HG03060 (cell line): ENCODE measurements at regions not wholly inside any gene's neighbourhood (a gene's known extent, or its start where the extent isn't known, plus 50 kb on each side); places are given as distances from the start of the nearest gene placed in this dataset.
"Not testable (repeated sequence)": the region's sequence is repeated elsewhere in the genome, so short reads cannot be mapped to it uniquely, and the experiment has no call there.

Source experiments
- ATAC-seq: cut with Tn5 transposase; IDR thresholded peaks from one replicate; pipeline ENCODE4 v1.9.1; 2021; ENCODE audit warnings: low read depth, moderate number of reproducible peaks; ENCODE audit not compliant: unreplicated experiment

GRCh38 chr12:73001806-73002205 is 729.6 kb downstream of the TRHDE start:
- not testable (repeated sequence) for ATAC-seq

GRCh38 chr12:73002504-73002903 is 730.3 kb downstream of the TRHDE start:
- ATAC-seq: not testable (repeated sequence)

DNA sequence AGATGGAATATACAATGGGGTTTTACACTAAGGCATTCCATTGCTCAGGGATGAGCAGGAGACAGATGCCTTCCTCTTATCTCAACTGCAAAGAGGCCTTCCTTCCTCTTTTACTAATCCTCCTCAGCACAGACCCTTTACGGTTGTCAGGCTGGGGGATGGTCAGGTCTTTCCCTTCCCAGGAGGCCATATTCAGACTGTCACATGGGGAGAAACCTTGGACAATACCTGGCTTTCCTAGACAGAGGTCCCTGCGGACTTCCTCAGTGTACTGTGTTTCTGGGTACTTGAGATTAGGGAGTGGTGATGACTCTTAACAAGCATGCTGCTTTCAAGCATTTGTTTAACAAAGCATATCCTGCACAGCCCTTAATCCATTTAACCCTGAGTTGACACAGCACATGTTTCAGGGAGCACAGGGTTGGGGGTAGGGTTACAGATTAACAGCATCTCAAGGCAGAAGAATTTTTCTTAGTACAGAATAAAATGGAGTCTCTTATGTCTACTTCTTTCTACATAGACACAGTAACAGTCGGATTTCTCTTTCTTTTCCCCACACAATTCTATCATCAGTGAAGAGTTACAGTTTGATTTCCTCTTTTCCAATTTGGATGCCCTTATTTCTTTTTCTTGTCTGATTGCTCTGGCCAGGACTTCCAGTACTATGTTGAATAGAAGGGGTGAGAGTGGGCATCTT is 737.1 kb downstream of the TRHDE start:
- ATAC-seq: not testable (repeated sequence)

- no peak for ATAC-seq
Observed at GRCh38 chr12:73017981-73018380, 745.8 kb downstream of the TRHDE start.

DNA sequence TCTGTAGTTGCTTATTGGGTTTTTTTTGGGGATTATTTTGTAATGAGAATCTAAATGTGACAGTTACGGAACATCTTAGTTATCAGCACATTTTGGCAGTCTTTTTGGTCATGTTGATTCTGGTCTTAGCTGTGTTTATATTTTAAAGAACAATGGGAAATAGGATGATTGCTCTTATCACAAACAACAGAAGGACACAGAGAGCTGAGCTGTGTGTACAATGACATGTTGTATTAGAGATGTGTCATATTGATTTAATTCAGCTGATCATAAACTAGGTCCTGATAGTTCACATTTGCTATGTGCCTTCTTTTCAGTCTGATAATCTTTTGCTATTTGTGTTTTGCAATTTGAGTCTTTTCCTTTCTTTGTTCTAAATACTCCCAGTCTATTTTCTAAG is 781.7 kb downstream of the TRHDE start:
- no peak for ATAC-seq

GRCh38 chr12:73057428-73057827 is 785.3 kb downstream of the TRHDE start:
- ATAC-seq: no peak

DNA sequence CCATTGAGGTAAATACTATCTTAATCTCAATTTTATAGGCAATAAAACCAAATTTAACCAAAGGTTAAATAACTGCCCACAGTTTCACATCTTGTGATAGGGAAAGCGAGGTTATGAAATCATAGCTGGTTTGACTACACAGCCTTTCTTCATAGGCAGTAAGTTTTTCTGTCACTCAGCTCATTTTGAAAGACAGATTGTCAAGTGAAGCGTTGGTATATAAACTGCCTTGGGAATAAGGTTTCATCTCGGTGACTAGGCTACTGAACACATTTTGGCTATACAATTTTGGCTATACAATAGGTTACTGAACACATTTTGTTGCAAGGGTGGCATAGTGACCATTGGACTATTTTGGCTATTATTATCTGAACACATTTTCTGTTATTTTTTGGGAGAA is 793.7 kb downstream of the TRHDE start:
- no peak for ATAC-seq

DNA sequence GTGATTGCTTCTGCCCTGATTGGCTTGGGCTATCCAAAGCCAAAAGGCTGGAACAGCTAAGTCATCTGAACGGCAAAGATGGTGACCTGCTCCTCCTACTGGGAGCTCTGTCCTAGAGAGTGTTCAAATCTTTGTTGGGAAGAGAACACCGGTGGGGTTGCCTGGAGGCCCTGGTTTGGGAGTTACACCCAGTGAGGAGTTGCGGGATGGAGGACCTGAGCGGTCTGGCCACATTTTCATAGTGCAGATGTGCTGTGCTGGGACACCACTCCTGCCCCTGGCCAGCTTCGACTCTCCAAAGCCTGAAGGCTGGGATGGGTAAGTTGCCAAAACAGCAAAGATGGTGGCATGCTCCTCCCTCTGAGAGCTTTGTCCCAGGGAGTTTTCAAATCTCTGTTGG is 795.4 kb downstream of the TRHDE start:
- no peak for ATAC-seq

GRCh38 chr12:73072214-73072613 is 800.0 kb downstream of the TRHDE start:
- no peak for ATAC-seq

- no peak for ATAC-seq
Observed at GRCh38 chr12:73076760-73077159, 804.6 kb downstream of the TRHDE start.

GRCh38 chr12:73083736-73084135 is 811.6 kb downstream of the TRHDE start:
- no peak for ATAC-seq

DNA sequence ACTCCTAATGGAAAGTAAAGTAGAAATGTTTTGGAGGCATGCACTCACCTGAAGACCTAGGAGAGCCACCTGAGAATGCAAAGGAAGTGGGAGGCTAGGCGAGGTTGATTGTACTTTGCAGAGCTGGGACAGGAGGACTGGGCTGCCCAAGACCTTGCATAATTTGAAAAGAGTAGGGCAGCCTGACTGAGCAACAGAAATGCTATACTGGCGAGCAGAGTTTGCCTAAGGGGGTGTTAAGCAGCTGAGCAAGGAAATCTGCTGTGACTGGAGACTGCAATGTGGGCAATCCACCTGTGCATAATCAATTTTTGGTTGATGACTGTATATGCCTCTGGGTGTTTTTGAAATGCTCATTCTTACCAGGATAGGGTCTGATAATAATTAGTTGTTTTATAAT is 834.1 kb downstream of the TRHDE start:
- no peak for ATAC-seq

GRCh38 chr12:73106896-73107295 is 834.7 kb downstream of the TRHDE start:
- no peak for ATAC-seq

GRCh38 chr12:73110816-73111215 is 838.6 kb downstream of the TRHDE start:
- no peak for ATAC-seq

- no peak for ATAC-seq
Observed at GRCh38 chr12:73112035-73112816, 840.1 kb downstream of the TRHDE start.

DNA sequence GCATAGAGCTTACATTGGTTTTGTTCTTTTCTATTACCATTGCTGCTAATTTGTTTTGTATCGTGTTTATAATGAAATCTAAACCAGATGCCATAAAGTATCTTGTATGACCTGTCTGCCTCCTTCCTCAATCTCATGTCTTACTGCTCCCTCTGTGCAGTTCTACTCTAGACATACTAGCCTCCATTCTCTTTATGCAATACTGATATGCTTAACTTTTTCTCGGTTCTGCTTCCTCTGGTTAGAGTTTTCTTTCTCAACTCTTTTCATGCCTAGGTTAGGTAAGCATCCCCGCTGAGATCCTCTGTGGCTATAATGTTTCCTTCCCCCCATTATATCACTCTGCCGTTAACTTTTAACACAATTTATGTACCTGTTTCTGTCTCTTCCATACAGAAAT is 852.3 kb downstream of the TRHDE start:
- ATAC-seq: no peak

DNA sequence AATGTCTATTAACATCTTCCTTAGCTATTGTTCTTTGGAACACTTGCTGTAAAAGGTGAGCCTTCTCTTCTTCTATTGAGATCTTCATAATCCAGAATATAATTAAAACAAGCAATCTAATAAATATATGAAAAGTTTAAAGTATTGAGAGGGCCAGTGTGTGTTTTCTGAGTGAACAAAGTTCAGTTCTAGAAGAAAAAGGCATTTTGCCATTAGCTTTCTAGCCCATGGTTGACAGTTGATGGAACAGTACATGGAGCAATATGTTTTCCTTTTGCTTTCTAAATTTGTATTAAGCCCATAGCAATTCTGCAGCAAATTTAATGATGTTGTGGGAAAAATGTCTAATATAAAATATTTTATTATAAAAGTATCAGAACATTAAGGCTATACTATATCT is 853.0 kb downstream of the TRHDE start:
- no peak for ATAC-seq

GRCh38 chr12:73136386-73136785 is 864.2 kb downstream of the TRHDE start:
- ATAC-seq: no peak

- not testable (repeated sequence) for ATAC-seq
Observed at GRCh38 chr12:73139642-73140041, 867.5 kb downstream of the TRHDE start.

- no peak for ATAC-seq
Observed at GRCh38 chr12:73158341-73158740, 886.2 kb downstream of the TRHDE start.

DNA sequence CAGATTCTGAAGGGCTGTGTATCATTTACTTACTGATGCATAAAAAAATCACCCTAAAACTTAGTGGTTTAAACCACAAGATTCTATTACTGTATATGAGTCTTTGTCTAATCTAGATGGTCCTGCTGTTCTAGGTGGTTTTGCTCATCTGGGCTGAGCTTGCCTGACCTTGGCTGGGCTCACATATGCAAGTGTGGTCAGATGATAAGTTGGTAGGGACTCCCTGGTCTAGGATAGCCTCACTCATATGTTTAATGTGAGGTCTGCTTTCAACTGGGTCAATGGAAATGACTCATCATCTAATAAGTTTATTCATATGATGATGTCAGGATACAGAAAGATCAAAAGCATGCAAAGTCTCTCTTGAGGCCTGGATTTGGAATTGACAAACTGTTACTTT is 887.8 kb downstream of the TRHDE start:
- no peak for ATAC-seq

DNA sequence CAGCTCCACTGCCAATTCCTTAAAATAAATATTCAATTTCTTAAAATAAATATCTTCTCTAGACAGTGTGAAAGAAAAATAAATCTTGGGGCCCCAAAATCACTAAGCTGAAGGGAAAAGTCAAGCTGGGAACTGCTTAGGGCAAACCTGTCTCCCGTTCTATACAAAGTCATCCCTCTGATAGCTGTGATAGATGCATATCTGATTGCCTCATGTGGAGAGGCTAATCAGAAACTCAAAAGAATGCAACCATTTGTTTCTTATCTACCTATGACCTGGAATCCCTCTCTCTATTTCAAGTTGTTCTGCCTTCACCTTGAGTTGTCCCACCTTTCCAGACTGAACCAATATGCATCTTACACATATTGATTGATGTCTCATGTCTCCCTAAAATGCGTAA is 889.8 kb downstream of the TRHDE start:
- no peak for ATAC-seq
